Peyer's patch (tissue), 4 donors: ENCODE measurements at regions not wholly inside any gene's neighbourhood (a gene's known extent, or its start where the extent isn't known, plus 50 kb on each side); places are given as distances from the start of the nearest gene placed in this dataset.

Source experiments
- DNase-seq, 3 donors: peaks; one replicate each; pipeline ENCODE4 v3.0.0-alpha.2; 2017 to 2019
- H3K27ac ChIP-seq, 4 donors: fragments of 200-600 bp; sonication (generic); one replicate each; pipeline ENCODE4 v1.5.1; 2016 to 2019
- H3K27me3 ChIP-seq, 2 donors: fragments of 200-600 bp; sonication (generic); one replicate each; pipeline ENCODE4 v1.5.1; 2019
- H3K36me3 ChIP-seq, 3 donors: fragments of 200-600 bp; sonication (generic); one replicate each; pipeline ENCODE4 v1.5.1; 2016 to 2019
- H3K4me1 ChIP-seq, 4 donors: fragments of 200-600 bp; sonication (generic); one replicate each; pipeline ENCODE4 v1.5.1; 2016 to 2019
- H3K4me3 ChIP-seq, 4 donors: fragments of 200-600 bp; sonication (generic); 1 replicate in 3 of 4; 2 replicates in 1 of 4; pipeline ENCODE4 v1.5.1; 2016 to 2019; ENCODE audit warnings: mild to moderate bottlenecking in 1 of 4
- H3K9me3 ChIP-seq, 4 donors: fragments of 200-600 bp; sonication (generic); one replicate each; pipeline ENCODE4 v1.5.1; 2016 to 2019; ENCODE audit warnings: mild to moderate bottlenecking in 1 of 4
- POLR2A ChIP-seq, 2 donors: fragments of 450-650 bp; IDR thresholded peaks; one replicate each; pipeline ENCODE4 v1.5.1; 2017; ENCODE audit warnings: antibody characterized with exemption in 2 of 2, mild to moderate bottlenecking in 2 of 2, moderate library complexity in 2 of 2
- TF ChIP-seq, protein P1 (sequence below), 6 experiments: fragments of 450-650 bp in 4 of 6; fragments of 200-600 bp in 2 of 6; sonication (generic) in 1 of 6; IDR thresholded peaks; one replicate each; pipeline ENCODE4 v1.5.1; 2017 to 2019; ENCODE audit warnings: antibody characterized with exemption in 6 of 6, mild to moderate bottlenecking in 3 of 6, moderate library complexity in 1 of 6

DNA sequence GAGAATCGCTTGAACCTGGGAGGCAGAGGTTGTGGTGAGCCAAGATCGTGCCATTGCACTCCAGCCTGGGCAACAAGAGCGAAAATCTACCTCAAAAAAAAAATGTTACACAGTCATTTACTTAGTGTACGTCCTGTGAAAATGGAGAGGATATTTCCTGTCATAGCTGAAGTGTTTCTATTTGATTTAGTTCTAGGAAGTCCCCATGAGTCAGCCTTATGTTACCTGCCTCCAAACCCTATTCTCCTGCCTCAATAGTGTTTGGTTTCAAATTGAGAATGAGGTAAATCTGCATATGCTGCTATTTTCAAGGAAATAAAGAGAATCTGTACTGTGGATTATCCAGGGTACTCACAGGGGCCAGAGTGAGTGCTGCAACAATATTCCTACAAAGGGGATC, 1284.5 kb upstream of the AUTS2 start:
- H3K27ac ChIP-seq, result no peak overlapping the region
- no peaks in the 10 kb centered on the region for H3K4me1 ChIP-seq
- TF ChIP-seq POLR2A (IDR thresholded peaks at IDR 0.05), result no peak
- TF ChIP-seq, protein P1, sequence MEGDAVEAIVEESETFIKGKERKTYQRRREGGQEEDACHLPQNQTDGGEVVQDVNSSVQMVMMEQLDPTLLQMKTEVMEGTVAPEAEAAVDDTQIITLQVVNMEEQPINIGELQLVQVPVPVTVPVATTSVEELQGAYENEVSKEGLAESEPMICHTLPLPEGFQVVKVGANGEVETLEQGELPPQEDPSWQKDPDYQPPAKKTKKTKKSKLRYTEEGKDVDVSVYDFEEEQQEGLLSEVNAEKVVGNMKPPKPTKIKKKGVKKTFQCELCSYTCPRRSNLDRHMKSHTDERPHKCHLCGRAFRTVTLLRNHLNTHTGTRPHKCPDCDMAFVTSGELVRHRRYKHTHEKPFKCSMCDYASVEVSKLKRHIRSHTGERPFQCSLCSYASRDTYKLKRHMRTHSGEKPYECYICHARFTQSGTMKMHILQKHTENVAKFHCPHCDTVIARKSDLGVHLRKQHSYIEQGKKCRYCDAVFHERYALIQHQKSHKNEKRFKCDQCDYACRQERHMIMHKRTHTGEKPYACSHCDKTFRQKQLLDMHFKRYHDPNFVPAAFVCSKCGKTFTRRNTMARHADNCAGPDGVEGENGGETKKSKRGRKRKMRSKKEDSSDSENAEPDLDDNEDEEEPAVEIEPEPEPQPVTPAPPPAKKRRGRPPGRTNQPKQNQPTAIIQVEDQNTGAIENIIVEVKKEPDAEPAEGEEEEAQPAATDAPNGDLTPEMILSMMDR (IDR thresholded peaks at IDR 0.05), result no peak
- H3K9me3 ChIP-seq, result no peaks in the 10 kb centered on the region
- no peaks in the 10 kb centered on the region for H3K27me3 ChIP-seq
- DNase-seq, result no peak
- H3K36me3 ChIP-seq, result no peaks in the 10 kb centered on the region
- no peak overlapping the region for H3K4me3 ChIP-seq

DNA sequence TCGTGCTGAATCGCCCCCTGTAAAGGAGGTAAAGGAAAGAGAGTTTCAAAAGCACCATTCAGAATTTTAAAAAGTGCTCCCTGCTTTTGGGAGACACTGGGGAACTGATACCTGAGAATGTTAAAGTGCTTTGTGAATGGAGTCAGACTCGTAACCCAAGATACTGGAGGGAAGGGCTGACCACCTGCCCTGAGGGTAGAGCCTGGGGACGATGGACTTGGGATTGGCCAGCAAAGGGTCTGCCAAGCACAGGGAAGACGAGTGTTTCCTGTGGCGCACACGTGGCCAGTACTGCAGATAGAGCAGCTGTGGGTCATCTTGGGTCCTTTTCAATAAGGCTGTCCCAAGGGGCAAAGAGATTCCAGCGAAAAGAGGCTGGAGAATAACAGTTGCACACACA, 1284.1 kb upstream of the AUTS2 start:
- Histone ChIP-seq H3K4me3 (no peak overlapping the region), H3K27ac (no peak overlapping the region), H3K36me3 (no peaks in the 10 kb centered on the region), H3K27me3 (no peaks in the 10 kb centered on the region), H3K9me3 (no peaks in the 10 kb centered on the region), H3K4me1 (no peaks in the 10 kb centered on the region)
- TF ChIP-seq POLR2A (IDR thresholded peaks at IDR 0.05), result no peak
- no peak for DNase-seq

DNA sequence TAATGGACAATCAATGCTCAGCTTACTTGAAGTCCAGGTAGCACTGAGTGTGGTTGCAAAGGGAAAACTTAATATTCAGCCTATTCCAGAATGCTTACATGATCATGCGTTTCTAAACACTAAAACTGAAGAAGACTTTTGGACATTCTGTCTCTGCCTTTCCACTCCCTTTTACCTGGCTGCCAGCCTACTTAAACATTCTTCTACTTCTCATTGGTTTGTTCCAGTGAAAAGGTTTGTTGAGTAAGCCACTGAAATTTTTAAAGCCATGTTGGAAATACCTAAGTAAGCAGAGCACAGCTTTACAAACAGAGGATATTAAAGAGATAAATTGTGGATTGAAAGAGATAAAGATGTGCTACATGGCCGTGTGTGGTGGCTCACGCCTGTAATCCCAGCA, 1280.8 kb upstream of the AUTS2 start:
- H3K9me3 ChIP-seq, result no peaks in the 10 kb centered on the region
- no peak overlapping the region for H3K4me3 ChIP-seq
- H3K36me3 ChIP-seq, result no peaks in the 10 kb centered on the region
- no peak for TF ChIP-seq POLR2A (IDR thresholded peaks at IDR 0.05)
- TF ChIP-seq, protein P1 (IDR thresholded peaks at IDR 0.05), result no peak
- no peak for DNase-seq
- no peaks in the 10 kb centered on the region for H3K27me3 ChIP-seq
- H3K4me1 ChIP-seq, result peaks cover 0 to 8% (median 0%) of the 10 kb centered on the region in 4 donors
- no peak overlapping the region for H3K27ac ChIP-seq

DNA sequence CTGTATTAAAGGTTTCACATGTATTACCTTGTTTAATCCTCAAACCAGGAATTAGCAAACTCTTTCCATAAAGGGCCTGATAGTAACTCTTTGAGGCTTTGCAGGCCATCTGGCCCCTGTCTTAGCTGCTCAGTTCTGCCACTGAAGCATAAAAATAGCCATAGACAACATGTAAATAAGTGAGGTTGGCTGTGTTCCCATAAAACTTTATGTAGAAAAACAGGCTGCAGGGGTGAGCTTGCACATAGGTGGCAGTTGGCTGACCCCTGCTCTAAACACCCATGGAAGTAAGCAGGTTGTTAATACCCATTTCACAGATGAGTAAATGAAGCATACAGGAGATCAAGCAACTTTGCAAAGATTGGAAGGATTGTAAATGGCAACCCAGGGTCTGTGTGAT, 1279.2 kb upstream of the AUTS2 start:
- H3K9me3 ChIP-seq, result no peaks in the 10 kb centered on the region
- no peak for TF ChIP-seq POLR2A (IDR thresholded peaks at IDR 0.05)
- TF ChIP-seq, protein P1 (IDR thresholded peaks at IDR 0.05), result no peak
- H3K27me3 ChIP-seq, result no peaks in the 10 kb centered on the region
- no peak overlapping the region for H3K27ac ChIP-seq
- peaks cover 0 to 8% (median 0%) of the 10 kb centered on the region in 4 donors for H3K4me1 ChIP-seq
- DNase-seq, result no peak
- H3K36me3 ChIP-seq, result no peaks in the 10 kb centered on the region
- H3K4me3 ChIP-seq, result no peak overlapping the region

DNA sequence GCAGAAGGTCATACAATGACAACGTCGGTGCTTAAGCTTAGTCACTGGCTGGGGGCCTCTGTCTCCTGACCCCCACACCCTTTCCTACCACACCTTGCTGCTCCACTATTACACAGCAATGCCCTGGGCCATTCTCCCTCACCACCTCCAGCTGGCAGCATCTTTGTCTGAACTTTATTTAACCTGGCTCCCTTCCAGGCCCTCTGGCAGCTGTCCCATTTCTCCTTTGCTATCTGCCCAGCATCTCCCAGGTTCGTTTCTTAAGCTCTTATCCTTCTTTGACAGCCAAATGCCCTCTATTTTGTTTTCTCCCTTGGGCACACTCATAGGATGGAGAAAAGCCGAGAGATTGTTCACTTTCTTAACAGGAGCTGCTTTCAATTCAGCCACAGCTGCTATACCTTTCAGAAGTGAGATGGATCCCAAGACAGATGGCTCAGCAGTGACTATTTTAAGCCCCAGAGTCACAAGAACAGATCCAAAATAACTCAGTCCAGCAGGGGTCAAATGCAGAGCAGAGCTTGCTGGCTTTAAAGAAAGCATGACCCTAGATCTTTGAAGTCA, 1277.1 kb upstream of the AUTS2 start:
- peaks cover 0 to 8% (median 0%) of the 10 kb centered on the region in 4 donors for H3K4me1 ChIP-seq
- no peak for DNase-seq
- no peaks in the 10 kb centered on the region for H3K36me3 ChIP-seq
- no peak overlapping the region for H3K4me3 ChIP-seq
- TF ChIP-seq, protein P1 (IDR thresholded peaks at IDR 0.05), result no peak
- TF ChIP-seq POLR2A (IDR thresholded peaks at IDR 0.05), result no peak
- H3K27ac ChIP-seq, result no peak overlapping the region
- H3K27me3 ChIP-seq, result no peaks in the 10 kb centered on the region
- no peaks in the 10 kb centered on the region for H3K9me3 ChIP-seq

DNA sequence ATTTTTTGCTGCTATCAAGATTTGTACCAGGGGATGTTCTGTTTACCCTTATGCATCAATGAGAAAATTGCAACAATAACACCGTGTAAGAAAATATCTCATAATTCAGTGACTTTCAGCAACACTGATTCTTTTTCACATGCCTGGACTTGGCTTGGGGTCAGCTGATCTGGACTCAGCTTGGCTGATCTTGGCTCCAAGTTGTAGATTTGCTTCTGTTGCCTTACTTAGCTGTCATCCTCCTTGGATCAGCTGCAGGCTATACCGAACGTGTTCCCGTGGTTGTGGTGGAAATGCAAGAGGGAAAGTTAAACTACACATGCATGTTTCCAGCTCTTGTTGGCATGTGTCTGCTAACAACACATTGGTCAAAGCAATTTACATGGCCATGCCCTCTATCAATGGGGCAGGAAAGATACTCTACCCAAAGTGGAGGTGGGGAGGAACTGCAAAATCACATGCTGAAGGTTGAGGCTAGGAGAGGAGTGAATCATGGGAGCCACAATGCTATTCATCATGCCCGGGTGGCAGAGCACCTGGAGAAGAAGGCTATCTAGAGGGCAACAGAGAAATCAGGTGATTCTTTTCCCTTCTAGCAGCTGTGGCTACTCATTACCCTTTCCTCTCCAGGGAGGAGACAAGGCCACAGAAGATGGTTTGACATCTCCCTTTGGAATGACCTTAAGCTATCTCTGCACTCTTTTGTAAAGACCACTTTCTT, 1276.3 kb upstream of the AUTS2 start:
- Histone ChIP-seq H3K27ac (no peak overlapping the region), H3K9me3 (no peaks in the 10 kb centered on the region)
- no peak for DNase-seq

More for the DNA sequence above, 1276.3 kb upstream of the AUTS2 start:
- H3K4me3 ChIP-seq, result no peak overlapping the region
- H3K27me3 ChIP-seq, result no peaks in the 10 kb centered on the region
- TF ChIP-seq, protein P1 (IDR thresholded peaks at IDR 0.05), result no peak
- no peak for TF ChIP-seq POLR2A (IDR thresholded peaks at IDR 0.05)
- H3K4me1 ChIP-seq, result peaks cover 0 to 8% (median 0%) of the 10 kb centered on the region in 4 donors
- H3K36me3 ChIP-seq, result no peaks in the 10 kb centered on the region
